GM12864 (cell line): ENCODE measurements at regions not wholly inside any gene's neighbourhood (a gene's known extent, or its start where the extent isn't known, plus 50 kb on each side); places are given as distances from the start of the nearest gene placed in this dataset.

ENCODE experiments used
- DNase-seq: peaks from one replicate; pipeline ENCODE4 v3.0.0-alpha.2; 2011; ENCODE audit warnings: low read depth
- H3K4me3 ChIP-seq: 2 replicates; pipeline ENCODE4 v1.5.1; 2011; ENCODE audit warnings: mild to moderate bottlenecking, low read depth, low read length, control low read depth
- CTCF ChIP-seq: IDR thresholded peaks from 2 replicates; pipeline ENCODE4 v1.5.1; 2011; ENCODE audit warnings: low read depth, mild to moderate bottlenecking, moderate library complexity, low read length, control low read depth, inconsistent platforms; ENCODE audit errors: missing control alignments

GRCh38 chr1:108046026-108046425, 81.0 kb upstream of the VAV3 start:
- no peak for TF ChIP-seq CTCF
- no peak overlapping the region for H3K4me3 ChIP-seq
- no peak for DNase-seq

- TF ChIP-seq CTCF: no peak
- no peak overlapping the region for H3K4me3 ChIP-seq
- no peak for DNase-seq
These were observed 80.5 kb upstream of the VAV3 start for GRCh38 chr1:108045460-108045859.

- H3K4me3 ChIP-seq: no peak overlapping the region
- no peak for TF ChIP-seq CTCF
- DNase-seq: no peak
These were observed 79.3 kb upstream of the VAV3 start for GRCh38 chr1:108044318-108044717.

- no peak for DNase-seq
- H3K4me3 ChIP-seq: no peak overlapping the region
- TF ChIP-seq CTCF: no peak
These were observed 78.7 kb upstream of the VAV3 start for GRCh38 chr1:108043707-108044106.

- no peak for DNase-seq
- H3K4me3 ChIP-seq: no peak overlapping the region
- no peak for TF ChIP-seq CTCF
These were observed 77.6 kb upstream of the VAV3 start for GRCh38 chr1:108042610-108043009.

GRCh38 chr1:108041360-108042142, 76.6 kb upstream of the VAV3 start:
- H3K4me3 ChIP-seq: no peak overlapping the region
- no peak for DNase-seq
- TF ChIP-seq CTCF: no peak

- TF ChIP-seq CTCF: no peak
- DNase-seq: no peak
- H3K4me3 ChIP-seq: no peak overlapping the region
These were observed 73.8 kb upstream of the VAV3 start for GRCh38 chr1:108038653-108039236.
